Activated CD4-positive, alpha-beta memory T cell treated with anti-CD3 and anti-CD28 coated beads for 36 hours (primary cell): ENCODE measurements at regions not wholly inside any gene's neighbourhood (a gene's known extent, or its start where the extent isn't known, plus 50 kb on each side); places are given as distances from the start of the nearest gene placed in this dataset.
"Not testable (repeated sequence)": the region's sequence is repeated elsewhere in the genome, so short reads cannot be mapped to it uniquely, and the experiment has no call there.

ENCODE experiments used
- CTCF ChIA-PET: fragments of 350-600 bp; sonication (Branson Sonifier 250); formaldehyde crosslinking; loops from one replicate; lab custom pipeline; 2021; ENCODE audit warnings: antibody characterized with exemption, inconsistent platforms; lab: Charles Lee
- POLR2A ChIA-PET: fragments of 350-600 bp; sonication (Branson Sonifier 250); formaldehyde crosslinking; loops from one replicate; lab custom pipeline; 2021; ENCODE audit warnings: antibody characterized with exemption; lab: Charles Lee
- DNase-seq: peaks from one replicate; pipeline ENCODE4 v3.0.0-alpha.2; 2020
- H3K27ac Mint-ChIP-seq: one replicate; pipeline ENCODE4 v1.8.0; 2021; ENCODE audit warnings: mixed read lengths
- H3K27me3 Mint-ChIP-seq: one replicate; pipeline ENCODE4 v1.8.0; 2021; ENCODE audit warnings: mixed read lengths
- H3K36me3 Mint-ChIP-seq: one replicate; pipeline ENCODE4 v1.8.0; 2021; ENCODE audit warnings: mixed read lengths
- H3K4me1 Mint-ChIP-seq: one replicate; pipeline ENCODE4 v1.8.0; 2021; ENCODE audit warnings: low read depth, mixed read lengths
- H3K4me3 Mint-ChIP-seq: one replicate; pipeline ENCODE4 v1.8.0; 2021; ENCODE audit warnings: mild to moderate bottlenecking, mixed read lengths
- H3K9me3 Mint-ChIP-seq: one replicate; pipeline ENCODE4 v1.8.0; 2021; ENCODE audit warnings: mixed read lengths
- intact Hi-C: fragments of 100-400 bp; cut with micrococcal nuclease; formaldehyde crosslinking; loops from one replicate; pipeline ENCODE4 v1.15.1; 2023

DNA sequence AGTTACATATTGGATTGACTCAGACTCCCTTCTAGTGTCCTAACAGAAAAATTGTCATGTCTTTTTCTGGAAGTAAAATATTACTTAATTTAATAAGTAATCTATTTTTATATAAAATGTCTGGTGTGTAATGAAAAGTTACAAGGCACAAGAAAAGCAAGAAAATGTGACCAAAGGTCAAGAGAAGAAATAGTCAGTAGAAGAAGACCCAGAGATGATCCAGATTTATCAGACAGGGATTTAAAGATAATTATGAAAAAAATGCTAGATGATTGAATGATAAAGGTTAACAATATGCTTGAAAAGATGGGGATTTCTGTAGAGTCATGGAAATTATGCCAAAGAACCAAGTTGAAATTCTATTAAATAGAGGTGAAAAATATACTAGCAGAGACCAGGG lies 87.8 kb downstream of the SYT15B start:
- H3K9me3 Mint-ChIP-seq, POLR2A ChIA-PET, H3K4me1 Mint-ChIP-seq, H3K27ac Mint-ChIP-seq, DNase-seq, H3K27me3 Mint-ChIP-seq, H3K4me3 Mint-ChIP-seq, H3K36me3 Mint-ChIP-seq, intact Hi-C loops, CTCF ChIA-PET: not testable (repeated sequence)

DNA sequence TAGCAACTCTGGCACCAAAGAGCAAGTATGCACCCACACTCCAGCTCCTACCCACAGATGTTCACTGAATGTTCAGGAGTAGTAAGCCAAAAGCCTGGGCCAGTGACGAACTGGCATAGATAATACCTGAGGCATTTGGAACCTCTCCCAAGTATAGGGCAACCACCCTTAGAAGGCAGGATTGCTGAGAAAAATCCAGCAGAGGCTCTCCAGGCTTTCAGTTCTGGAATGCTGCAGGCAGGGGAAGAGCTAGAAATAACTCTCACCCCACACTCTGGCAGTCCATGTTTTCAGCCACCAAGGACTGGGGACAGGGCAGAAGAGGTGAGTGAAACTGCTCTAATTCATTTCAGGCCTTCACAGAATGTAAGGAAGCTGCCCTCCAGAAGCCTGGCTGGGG lies 90.3 kb downstream of the SYT15B start:
- not testable (repeated sequence) for H3K27ac Mint-ChIP-seq

DNA sequence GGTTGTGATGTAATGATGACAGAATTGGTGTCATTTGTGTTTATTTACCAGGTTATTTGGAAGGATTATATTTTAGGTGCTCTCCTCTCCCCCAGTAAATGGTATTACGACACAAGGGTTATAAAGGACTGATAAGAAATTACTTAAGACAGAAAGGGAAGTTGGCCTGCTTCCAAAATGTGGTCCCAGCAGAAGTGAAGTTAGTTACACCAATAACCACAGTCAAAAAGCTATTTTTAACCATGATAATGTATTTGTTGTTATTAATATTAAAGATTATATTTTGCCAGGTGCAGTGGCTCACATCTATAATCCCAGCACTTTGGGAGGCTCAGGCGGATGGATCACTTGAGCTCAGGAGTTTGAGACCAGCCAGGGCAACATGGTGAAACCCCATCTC lies 92.5 kb downstream of the SYT15B start:
- H3K4me3 Mint-ChIP-seq, CTCF ChIA-PET, H3K27me3 Mint-ChIP-seq, H3K4me1 Mint-ChIP-seq, H3K36me3 Mint-ChIP-seq, H3K9me3 Mint-ChIP-seq, intact Hi-C loops, POLR2A ChIA-PET, DNase-seq, H3K27ac Mint-ChIP-seq: not testable (repeated sequence)

More for the DNA sequence above, 90.3 kb downstream of the SYT15B start:
- H3K27me3 Mint-ChIP-seq, DNase-seq, POLR2A ChIA-PET, H3K9me3 Mint-ChIP-seq, H3K36me3 Mint-ChIP-seq, H3K4me3 Mint-ChIP-seq, CTCF ChIA-PET, intact Hi-C loops, H3K4me1 Mint-ChIP-seq: not testable (repeated sequence)

DNA sequence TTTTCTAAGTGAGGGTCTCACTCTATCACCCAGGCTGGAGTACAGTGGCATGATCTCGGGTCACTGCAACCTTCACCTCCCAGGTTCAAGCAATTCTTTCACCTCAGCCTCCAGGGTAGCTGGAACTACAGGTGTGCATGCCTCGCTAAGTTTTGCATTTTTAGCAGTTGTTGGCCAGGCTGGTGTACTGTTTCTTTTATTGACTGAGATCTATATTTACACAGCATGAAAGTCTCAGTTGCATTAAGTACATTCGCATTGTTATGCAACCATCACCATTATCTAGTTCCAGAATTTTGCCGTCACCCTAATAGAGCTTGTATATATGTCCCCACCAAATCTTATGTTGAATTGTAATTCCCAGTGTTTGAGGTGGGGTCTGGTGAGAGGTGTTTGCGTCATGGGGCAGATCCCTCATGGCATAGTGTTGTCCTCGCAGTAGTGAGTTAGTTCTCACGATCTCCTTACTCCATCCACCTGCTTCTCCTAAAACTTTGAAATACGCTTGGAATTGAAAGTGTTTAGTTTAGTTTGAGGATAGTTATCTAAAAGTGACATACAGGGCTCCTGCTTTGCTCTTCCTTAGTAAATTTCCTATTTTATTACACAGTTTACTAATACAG lies 101.3 kb downstream of the SYT15B start:
- POLR2A ChIA-PET, CTCF ChIA-PET, H3K4me3 Mint-ChIP-seq: not testable (repeated sequence)

DNA sequence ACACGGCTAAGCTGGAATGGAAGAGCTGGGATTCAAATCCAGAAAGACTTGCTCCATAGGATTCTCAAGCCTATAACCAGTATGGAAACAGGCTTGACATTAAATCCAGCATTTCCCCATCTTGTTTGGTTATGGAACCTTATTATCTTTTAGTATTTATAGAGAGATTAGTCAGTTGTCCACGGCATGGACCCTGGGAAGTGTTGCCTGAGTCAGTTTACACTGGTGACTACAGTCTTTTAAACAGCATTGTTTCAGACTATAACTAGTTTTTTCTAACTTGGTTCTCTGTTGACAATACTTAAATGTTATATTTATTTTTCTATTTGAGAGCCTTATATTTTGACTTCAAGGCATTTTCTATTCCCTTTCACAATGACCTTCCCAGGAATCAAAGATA lies 106.7 kb downstream of the SYT15B start:
- DNase-seq, H3K27ac Mint-ChIP-seq, H3K9me3 Mint-ChIP-seq, POLR2A ChIA-PET, CTCF ChIA-PET, H3K4me3 Mint-ChIP-seq, intact Hi-C loops, H3K27me3 Mint-ChIP-seq, H3K4me1 Mint-ChIP-seq, H3K36me3 Mint-ChIP-seq: not testable (repeated sequence)

More for the DNA sequence above, 101.3 kb downstream of the SYT15B start:
- H3K27ac Mint-ChIP-seq, DNase-seq, intact Hi-C loops, H3K4me1 Mint-ChIP-seq, H3K9me3 Mint-ChIP-seq, H3K27me3 Mint-ChIP-seq, H3K36me3 Mint-ChIP-seq: not testable (repeated sequence)

DNA sequence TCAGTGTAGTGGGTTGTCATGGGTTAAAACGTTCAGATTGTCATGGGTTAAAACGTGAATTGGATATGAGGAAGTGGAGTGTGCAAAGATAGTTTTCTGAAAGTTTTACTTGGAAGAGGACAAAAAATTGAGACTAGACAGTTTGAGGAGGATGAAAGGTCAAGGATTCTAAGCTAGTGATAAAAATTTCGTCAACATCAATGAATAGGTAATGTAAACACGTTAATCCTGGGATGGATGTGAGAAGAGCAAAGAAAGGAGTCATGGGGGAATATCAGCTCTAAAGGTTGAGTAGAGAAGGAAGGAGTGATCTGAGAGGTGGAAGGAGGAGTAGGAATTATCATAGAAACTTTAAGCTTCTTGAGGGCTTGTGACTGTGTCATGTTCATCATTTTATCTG lies 109.2 kb downstream of the SYT15B start:
- intact Hi-C loops, H3K9me3 Mint-ChIP-seq, H3K27ac Mint-ChIP-seq, POLR2A ChIA-PET, DNase-seq, H3K4me3 Mint-ChIP-seq, H3K36me3 Mint-ChIP-seq, CTCF ChIA-PET, H3K27me3 Mint-ChIP-seq, H3K4me1 Mint-ChIP-seq: not testable (repeated sequence)

DNA sequence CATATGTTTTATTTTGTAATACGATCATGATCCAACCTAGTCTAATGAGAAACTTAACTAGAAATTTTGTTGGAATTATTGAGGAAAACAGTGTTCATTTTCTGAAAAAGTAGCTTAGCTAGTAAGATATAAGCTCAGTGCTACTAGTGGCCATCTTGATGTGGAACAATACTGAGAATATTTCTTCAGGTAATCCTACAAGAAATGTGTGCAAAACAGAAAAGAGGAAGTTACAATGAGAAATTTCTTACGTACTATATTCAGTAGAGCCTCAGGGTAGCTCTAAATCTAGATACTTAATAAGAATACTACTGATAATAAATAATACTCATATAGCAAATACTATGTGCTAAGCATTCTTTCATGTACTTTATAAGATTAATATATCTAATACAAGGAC lies 114.8 kb downstream of the SYT15B start:
- H3K4me1 Mint-ChIP-seq, H3K36me3 Mint-ChIP-seq, CTCF ChIA-PET, H3K27me3 Mint-ChIP-seq, POLR2A ChIA-PET, H3K27ac Mint-ChIP-seq, intact Hi-C loops, DNase-seq, H3K4me3 Mint-ChIP-seq, H3K9me3 Mint-ChIP-seq: not testable (repeated sequence)

DNA sequence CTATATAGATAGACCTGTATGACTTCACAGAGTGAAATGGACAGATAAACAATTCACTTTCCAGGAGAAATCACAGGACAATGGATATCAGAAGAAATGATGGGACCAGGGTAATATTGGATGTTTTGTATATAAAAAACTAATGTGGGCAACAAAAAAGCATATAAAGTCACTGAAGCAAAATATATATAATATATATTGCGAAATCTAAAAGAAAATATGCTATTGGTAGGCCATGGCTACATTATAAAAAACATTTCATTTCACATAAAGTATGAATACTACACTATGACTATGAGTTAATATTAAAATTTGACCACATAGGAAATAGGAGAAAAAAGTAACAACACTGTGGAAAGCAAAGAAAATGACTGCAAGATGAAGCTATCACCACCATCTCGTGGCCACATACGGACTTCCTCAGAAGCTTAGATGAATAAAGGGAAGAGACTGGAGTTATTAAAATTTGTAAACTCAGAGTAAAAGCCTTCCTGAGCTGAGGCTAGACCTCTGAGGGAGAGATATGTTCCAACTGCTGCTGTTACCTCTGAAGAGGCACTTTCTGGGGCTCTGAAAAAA lies 115.8 kb downstream of the SYT15B start:
- intact Hi-C loops, H3K27ac Mint-ChIP-seq, CTCF ChIA-PET, H3K4me3 Mint-ChIP-seq, H3K4me1 Mint-ChIP-seq, DNase-seq, H3K27me3 Mint-ChIP-seq, H3K36me3 Mint-ChIP-seq, POLR2A ChIA-PET, H3K9me3 Mint-ChIP-seq: not testable (repeated sequence)

DNA sequence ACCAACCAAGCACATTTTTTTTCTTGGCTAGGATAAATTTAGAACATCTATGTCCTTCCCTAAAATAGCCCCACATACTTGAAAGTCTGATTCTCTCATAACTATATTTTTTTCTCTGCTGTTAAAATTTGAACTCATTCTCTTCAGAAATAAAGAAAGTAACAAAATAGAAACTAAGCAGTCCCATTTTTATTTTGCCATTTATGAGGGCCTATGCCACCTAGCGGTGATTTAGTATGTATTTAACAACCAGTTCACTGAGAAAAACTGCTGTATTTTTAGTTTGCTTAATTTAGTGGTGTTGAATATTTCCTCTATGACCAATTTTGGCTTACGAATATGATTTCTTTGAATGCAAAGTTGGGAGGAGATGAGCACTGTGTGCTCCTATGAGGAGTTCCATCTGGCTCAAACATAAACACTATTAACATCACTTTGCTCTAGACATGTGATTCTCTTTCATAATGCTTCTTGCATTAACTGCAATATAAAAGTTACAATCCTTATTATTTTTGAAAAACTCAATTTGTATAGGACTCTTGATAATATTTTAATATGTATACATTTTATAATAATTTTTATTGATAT lies 116.6 kb downstream of the SYT15B start:
- H3K27ac Mint-ChIP-seq, H3K4me3 Mint-ChIP-seq, H3K4me1 Mint-ChIP-seq, H3K36me3 Mint-ChIP-seq, intact Hi-C loops, POLR2A ChIA-PET, H3K9me3 Mint-ChIP-seq, H3K27me3 Mint-ChIP-seq, CTCF ChIA-PET: not testable (repeated sequence)
- DNase-seq, result peak; percentile 8

DNA sequence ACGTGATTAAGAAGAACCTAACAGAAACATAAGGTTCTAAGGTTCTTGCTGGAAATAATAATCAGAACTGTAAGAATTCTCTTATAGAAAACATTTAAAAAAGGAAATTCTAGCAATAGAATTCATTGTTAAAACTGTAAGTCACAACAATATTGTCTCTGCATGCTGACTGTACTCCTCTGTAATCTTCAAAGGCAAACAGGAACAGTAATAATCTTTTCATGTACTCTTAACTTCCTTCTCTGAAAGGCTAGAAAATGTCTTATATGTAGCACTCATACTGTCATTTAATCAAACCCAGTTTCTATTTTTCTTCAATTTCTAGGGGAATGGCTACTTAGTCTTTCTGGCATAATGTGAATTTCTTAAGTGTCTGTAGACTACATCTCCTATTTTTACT lies 103.5 kb upstream of the AGAP9 start:
- H3K4me3 Mint-ChIP-seq, H3K9me3 Mint-ChIP-seq, H3K4me1 Mint-ChIP-seq, CTCF ChIA-PET, H3K27ac Mint-ChIP-seq, intact Hi-C loops, DNase-seq, POLR2A ChIA-PET, H3K36me3 Mint-ChIP-seq, H3K27me3 Mint-ChIP-seq: not testable (repeated sequence)

DNA sequence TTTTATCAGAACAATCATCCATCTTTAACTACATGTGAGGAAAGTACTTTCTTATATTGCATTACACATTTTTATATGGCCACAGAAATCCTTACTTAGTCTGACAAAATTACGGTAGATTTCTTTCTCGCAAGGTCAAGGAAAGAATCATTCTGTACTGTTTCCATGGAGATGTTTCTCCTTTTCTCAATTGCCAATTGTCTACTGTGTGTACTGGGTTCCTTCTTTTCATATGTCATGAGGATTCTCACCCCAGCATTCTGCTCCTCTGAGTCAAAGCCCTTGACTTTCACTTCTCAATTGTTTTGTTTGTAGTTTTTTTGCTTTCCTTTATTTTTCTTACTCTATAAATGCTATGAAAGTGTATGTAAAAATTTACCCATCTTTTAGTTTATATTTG lies 99.3 kb upstream of the AGAP9 start:
- H3K4me3 Mint-ChIP-seq, H3K27me3 Mint-ChIP-seq, H3K36me3 Mint-ChIP-seq, H3K4me1 Mint-ChIP-seq, H3K9me3 Mint-ChIP-seq, POLR2A ChIA-PET, CTCF ChIA-PET, DNase-seq, intact Hi-C loops, H3K27ac Mint-ChIP-seq: not testable (repeated sequence)

DNA sequence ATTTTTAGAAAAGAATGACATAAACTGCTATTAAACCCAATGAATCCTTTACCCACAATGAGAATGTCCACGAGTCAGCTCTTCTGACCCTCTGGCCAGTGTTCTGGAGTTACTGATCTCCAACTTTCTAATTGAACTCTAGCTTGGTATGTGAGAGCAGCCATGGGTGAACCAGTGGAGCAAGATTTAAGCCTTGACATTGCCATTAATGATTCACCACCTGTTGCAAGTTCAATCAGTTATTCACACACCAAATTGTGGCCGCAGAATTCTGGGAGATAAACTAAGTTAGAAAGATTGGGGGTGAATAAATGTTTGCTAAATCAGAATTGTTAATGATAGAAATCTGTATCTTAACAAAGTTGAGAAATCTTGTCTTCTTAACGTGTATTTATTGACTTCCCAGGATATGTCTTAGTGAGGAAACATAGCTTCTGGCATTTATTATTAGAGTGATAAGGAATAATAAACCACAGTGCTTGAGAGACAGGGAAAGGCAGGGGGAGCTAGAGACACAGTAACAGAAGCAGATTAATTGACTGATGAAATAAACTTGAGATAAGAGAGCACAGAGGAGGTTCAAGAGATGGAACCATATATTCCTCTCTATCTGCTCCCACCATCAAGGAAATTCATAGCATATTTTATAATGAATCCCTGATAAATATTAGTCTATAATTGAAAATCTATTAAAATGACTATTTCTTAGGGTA lies 96.0 kb upstream of the AGAP9 start:
- CTCF ChIA-PET, intact Hi-C loops, H3K27ac Mint-ChIP-seq, H3K4me3 Mint-ChIP-seq, H3K4me1 Mint-ChIP-seq, POLR2A ChIA-PET, H3K9me3 Mint-ChIP-seq, H3K36me3 Mint-ChIP-seq, DNase-seq, H3K27me3 Mint-ChIP-seq: not testable (repeated sequence)

DNA sequence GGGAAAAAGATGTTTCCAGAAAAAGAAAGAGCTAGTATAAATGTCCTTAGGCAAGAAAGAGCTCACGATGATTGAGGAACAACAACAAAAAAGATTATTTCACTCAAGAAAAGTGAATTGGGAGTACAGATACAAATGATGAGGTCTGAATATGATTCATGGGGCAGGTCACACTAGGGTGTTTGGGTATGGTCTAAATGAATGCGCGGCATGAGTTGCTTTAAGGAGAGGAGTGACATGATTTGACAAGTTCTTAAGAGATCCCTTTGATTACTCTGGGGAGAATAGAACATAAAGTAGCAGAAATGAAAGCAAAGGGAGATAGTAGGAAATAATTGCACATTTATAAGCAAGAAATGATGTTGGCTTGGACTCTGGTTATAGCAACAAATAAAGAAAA lies 85.9 kb upstream of the AGAP9 start:
- H3K4me1 Mint-ChIP-seq, DNase-seq, H3K9me3 Mint-ChIP-seq, intact Hi-C loops, CTCF ChIA-PET, H3K4me3 Mint-ChIP-seq, POLR2A ChIA-PET, H3K27me3 Mint-ChIP-seq, H3K27ac Mint-ChIP-seq, H3K36me3 Mint-ChIP-seq: not testable (repeated sequence)
